ENCODE measurements at regions not wholly inside any gene's neighbourhood (a gene's known extent, or its start where the extent isn't known, plus 50 kb on each side); places are given as distances from the start of the nearest gene placed in this dataset.

GRCh38 chr1:234730770-234731568, 121.0 kb upstream of the IRF2BP2 start:
- TF ChIP-seq CTCF (IDR thresholded peaks at IDR 0.05; ENCODE audit: low read length) (peak; percentile 22; the same call in 1 of the 2 replicates), EZH2 (IDR thresholded peaks at IDR 0.05; ENCODE audit: borderline replicate concordance, low read length) (no peak)
